Gastrocnemius medialis (tissue), 4 donors: ENCODE measurements at regions not wholly inside any gene's neighbourhood (a gene's known extent, or its start where the extent isn't known, plus 50 kb on each side); places are given as distances from the start of the nearest gene placed in this dataset.

Experiments
- CTCF ChIP-seq, 5 experiments: fragments of 450-650 bp in 3 of 5; fragments of 200-600 bp in 2 of 5; sonication (generic) in 2 of 5; IDR thresholded peaks in 4 of 5; conservative IDR thresholded peaks in 1 of 5; 1 replicate in 4 of 5; 2 replicates in 1 of 5; pipeline ENCODE4 v1.5.1; 2016 to 2019; ENCODE audit warnings: antibody characterized with exemption in 5 of 5, mild to moderate bottlenecking in 3 of 5, moderate library complexity in 3 of 5
- POLR2A ChIP-seq, 2 donors: fragments of 450-650 bp; IDR thresholded peaks; one replicate each; pipeline ENCODE4 v1.6.1; 2017; ENCODE audit warnings: antibody characterized with exemption in 2 of 2, mild to moderate bottlenecking in 2 of 2, moderate library complexity in 2 of 2

DNA sequence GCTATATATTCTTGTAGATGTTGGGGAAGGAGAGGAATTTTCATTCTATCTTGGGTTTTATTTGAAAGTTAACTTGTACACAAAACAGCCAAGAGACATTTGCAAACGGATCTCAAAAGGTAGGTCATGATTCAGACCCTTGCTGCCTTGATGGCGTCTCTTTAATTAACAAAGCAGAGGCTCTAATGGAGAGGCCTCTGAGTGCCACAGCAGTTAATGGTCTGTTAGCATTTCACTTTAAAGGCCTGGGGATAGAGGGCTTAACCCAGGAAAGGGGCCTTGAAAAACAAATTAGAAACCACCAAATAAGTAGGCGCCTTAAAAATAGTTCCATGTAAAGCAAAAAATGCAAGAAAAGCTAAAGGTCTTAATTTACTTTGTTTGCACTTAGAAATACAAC is 836.9 kb upstream of the CELF4 start:
- TF ChIP-seq CTCF (IDR thresholded peaks at IDR 0.05 in 4 of 5, conservative IDR thresholded peaks at IDR 0.05 in 1 of 5) (no peak), POLR2A (IDR thresholded peaks at IDR 0.05) (no peak)
